K562 (cell line): ENCODE measurements at regions not wholly inside any gene's neighbourhood (a gene's known extent, or its start where the extent isn't known, plus 50 kb on each side); places are given as distances from the start of the nearest gene placed in this dataset.

Source experiments
- ATAC-seq: fragments of 200-7000 bp; cut with Tn5 transposase; 3 replicates; pipeline ENCODE4 v1.9.1; 2020; ENCODE audit warnings: moderate library complexity
- BruUV-seq: library from RNA; stranded (reverse); fragments of 400-500 nt; replicated peaks from 2 replicates; lab custom pipeline; 2021; lab: Mats Ljungman, UMichigan
- CTCF ChIA-PET: fragments of 300-600 bp; formaldehyde crosslinking; extraction: SDS; loops from one replicate; lab custom pipeline; 2021; ENCODE audit warnings: low intra/inter-chr PET ratio; lab: Yijun Ruan, JAX
- POLR2A ChIA-PET: fragments of 300-600, 350-650 bp; sonication (Branson Sonifier 250); formaldehyde crosslinking; extraction: SDS; loops from one replicate; lab custom pipeline; 2021; ENCODE audit warnings: antibody characterized with exemption, inconsistent platforms; lab: Yijun Ruan, JAX
- DNase-seq, 4 experiments: peaks; one replicate each; pipeline versions ENCODE4 v3.0.0 to v3.0.0-alpha.2; 2011 to 2018; ENCODE audit warnings: low spot score in 3 of 4, mixed read lengths in 3 of 4; ENCODE audit errors: extremely low read depth in 1 of 4
- FAIRE-seq: peaks from 2 replicates; lab custom pipeline; 2011; peaks lifted over from hg19 to GRCh38; lab: Jason Lieb, UNC
- H2AFZ ChIP-seq: 2 replicates; pipeline ENCODE4 v1.6.0; 2011; ENCODE audit warnings: low read depth, low read length, control low read depth, inconsistent platforms
- H3K27ac ChIP-seq: fragments of 200-600 bp; 3 replicates; pipeline ENCODE4 v1.8.0; 2011; ENCODE audit warnings: low read depth, mild to moderate bottlenecking, control low read depth, inconsistent platforms, low read length, moderate library complexity, mixed read lengths; ENCODE audit errors: extremely low read depth
- H3K27me3 ChIP-seq, 2 experiments: fragments of 300-600 bp in 1 of 2; 2 replicates in 1 of 2; 3 replicates in 1 of 2; pipeline versions ENCODE4 v1.6.0 to v1.8.0; 2011; ENCODE audit warnings: inconsistent platforms in 2 of 2, low read length in 2 of 2, mild to moderate bottlenecking in 1 of 2, mixed read lengths in 1 of 2, moderate library complexity in 1 of 2; ENCODE audit not compliant: control insufficient read depth in 2 of 2, insufficient read depth in 2 of 2
- H3K36me3 ChIP-seq: fragments of 300-600 bp; 3 replicates; pipeline ENCODE4 v1.8.0; 2011; ENCODE audit warnings: mild to moderate bottlenecking, low read length, inconsistent platforms; ENCODE audit not compliant: control insufficient read depth, insufficient read depth
- H3K4me1 ChIP-seq, 2 experiments: fragments of 200-600 bp in 1 of 2; replicated peaks in 1 of 2; 2 replicates in 1 of 2; 3 replicates in 1 of 2; pipeline versions ENCODE4 v1.5.1 to v1.8.0; 2011; ENCODE audit warnings: inconsistent platforms in 2 of 2, low read length in 2 of 2, mild to moderate bottlenecking in 1 of 2, mixed read lengths in 1 of 2, moderate library complexity in 1 of 2; ENCODE audit not compliant: control insufficient read depth in 2 of 2, insufficient read depth in 2 of 2
- H3K4me2 ChIP-seq: 2 replicates; pipeline ENCODE4 v1.6.1; 2011; ENCODE audit warnings: low read length, control low read depth, inconsistent platforms, mixed read lengths; ENCODE audit not compliant: insufficient read depth
- H3K4me3 ChIP-seq: fragments of 200-600 bp; sonication (generic), shearing (Covaris generic); 2 replicates; pipeline ENCODE4 v1.5.1; 2016; ENCODE audit warnings: control low read depth, inconsistent platforms
- H3K79me2 ChIP-seq: fragments of 200-600 bp; 3 replicates; pipeline ENCODE4 v1.8.0; 2011; ENCODE audit warnings: low read length, inconsistent platforms; ENCODE audit not compliant: control insufficient read depth, insufficient read depth
- H3K9ac ChIP-seq, 2 experiments: 2 replicates each; pipeline versions ENCODE4 v1.6.0 to v1.6.1; 2011; ENCODE audit warnings: low read depth in 2 of 2, low read length in 2 of 2, control low read depth in 1 of 2, inconsistent platforms in 1 of 2, mild to moderate bottlenecking in 1 of 2, mixed read lengths in 1 of 2; ENCODE audit not compliant: insufficient read depth in 1 of 2
- H3K9me1 ChIP-seq: one replicate; pipeline ENCODE4 v1.6.0; 2011; ENCODE audit warnings: inconsistent platforms, mild to moderate bottlenecking, low read length, moderate library complexity; ENCODE audit not compliant: control insufficient read depth, insufficient read depth
- H3K9me3 ChIP-seq: replicated peaks from 2 replicates; pipeline ENCODE4 v1.5.1; 2011; ENCODE audit warnings: low read depth, low read length, inconsistent platforms; ENCODE audit not compliant: control insufficient read depth, insufficient read depth
- H4K20me1 ChIP-seq: replicated peaks from 2 replicates; pipeline ENCODE4 v1.6.1; 2011; ENCODE audit warnings: low read length, inconsistent platforms, mixed read lengths; ENCODE audit not compliant: control insufficient read depth, insufficient read depth
- ETV5 ChIP-seq: sonication (generic); formaldehyde crosslinking; IDR thresholded peaks from 2 replicates; pipeline ENCODE4 v1.4.0; 2020; ENCODE audit warnings: low read depth, mild to moderate bottlenecking, missing genetic modification reagents
- FOXP1 ChIP-seq: sonication (generic); formaldehyde crosslinking; IDR thresholded peaks from 2 replicates; pipeline ENCODE4 v1.8.0; 2022; ENCODE audit warnings: mild to moderate bottlenecking, missing genetic modification reagents
- GTF2F1 ChIP-seq: IDR thresholded peaks from 2 replicates; pipeline ENCODE4 v1.6.1; 2011; ENCODE audit warnings: low read depth, low read length, improper control_type of control experiment
- IRF2 ChIP-seq: sonication (generic); formaldehyde crosslinking; IDR thresholded peaks from 2 replicates; pipeline ENCODE4 v1.8.1; 2022; ENCODE audit warnings: mild to moderate bottlenecking, missing genetic modification reagents
- SP1 ChIP-seq: sonication (generic); formaldehyde crosslinking; IDR thresholded peaks from 2 replicates; pipeline ENCODE4 v1.8.1; 2022; ENCODE audit warnings: mild to moderate bottlenecking, missing genetic modification reagents
- SREBF1 ChIP-seq: fragments of 150-350 bp; IDR thresholded peaks from 2 replicates; pipeline ENCODE4 v1.6.1; 2014; ENCODE audit warnings: antibody characterized with exemption, low read depth, low read length, borderline replicate concordance
- ZBTB1 ChIP-seq: sonication (generic); formaldehyde crosslinking; IDR thresholded peaks from 2 replicates; pipeline ENCODE4 v1.8.1; 2023; ENCODE audit warnings: missing genetic modification reagents, low read depth, mild to moderate bottlenecking, borderline replicate concordance
- ZC3H11A ChIP-seq: IDR thresholded peaks from 2 replicates; pipeline ENCODE4 v1.6.1; 2012; ENCODE audit warnings: low read depth, low read length, improper control_type of control experiment
- ZNF324 ChIP-seq: fragments of 250-450 bp; sonication (Bioruptor Pico); IDR thresholded peaks from 2 replicates; pipeline ENCODE4 v1.4.0; 2020; ENCODE audit warnings: mild to moderate bottlenecking
- ZNF589 ChIP-seq: fragments of 200-800 bp; sonication (Bioruptor generic); IDR thresholded peaks from 2 replicates; pipeline ENCODE4 v1.6.1; 2016; ENCODE audit warnings: low read depth, missing genetic modification characterization, missing compliant biosample characterization
- ZNF780A ChIP-seq: fragments of 250-450 bp; sonication (Bioruptor Pico); IDR thresholded peaks from 2 replicates; pipeline ENCODE4 v1.5.0; 2021; ENCODE audit warnings: mild to moderate bottlenecking
- WGBS: fragments of 100-300 bp; shearing (Covaris generic); methylation state at CpG from one replicate; pipeline ENCODE4 v1.1.6; 2016; ENCODE audit warnings: low coverage, mixed read lengths; ENCODE audit not compliant: insufficient coverage; ENCODE audit errors: missing lambda C conversion rate; 5-methylcytosine and 5-hydroxymethylcytosine counted together
- in situ Hi-C: fragments of 300-500 bp; cut with MboI; formaldehyde crosslinking; loops from 4 replicates; pipeline ENCODE4 v1.15.0; 2018; ENCODE audit warnings: inconsistent platforms, mixed read lengths
- intact Hi-C: fragments of 100-400 bp; cut with micrococcal nuclease; formaldehyde crosslinking; loops from 2 replicates; pipeline ENCODE4 v1.14.2; 2022
- TF ChIP-seq, protein P1 (sequence below), 3 experiments: IDR thresholded peaks in 2 of 3; conservative IDR thresholded peaks in 1 of 3; 2 replicates each; pipeline ENCODE4 v1.5.1; 2011 to 2012; ENCODE audit warnings: low read length in 3 of 3, mild to moderate bottlenecking in 3 of 3, control low read depth in 2 of 3, improper control_type of control experiment in 1 of 3, inconsistent platforms in 1 of 3, low read depth in 1 of 3, mixed read lengths in 1 of 3, moderate library complexity in 1 of 3; ENCODE audit not compliant: insufficient read depth in 2 of 3
- TF ChIP-seq, protein P2 (sequence below): fragments of 250-450 bp; sonication (Bioruptor Pico); IDR thresholded peaks from 2 replicates; pipeline ENCODE4 v1.5.0; 2022; ENCODE audit warnings: mild to moderate bottlenecking
- TF ChIP-seq, protein P3 (sequence below): fragments of 250-450 bp; sonication (Bioruptor Pico); IDR thresholded peaks from 2 replicates; pipeline ENCODE4 v1.5.0; 2021; ENCODE audit warnings: mild to moderate bottlenecking, borderline replicate concordance

DNA sequence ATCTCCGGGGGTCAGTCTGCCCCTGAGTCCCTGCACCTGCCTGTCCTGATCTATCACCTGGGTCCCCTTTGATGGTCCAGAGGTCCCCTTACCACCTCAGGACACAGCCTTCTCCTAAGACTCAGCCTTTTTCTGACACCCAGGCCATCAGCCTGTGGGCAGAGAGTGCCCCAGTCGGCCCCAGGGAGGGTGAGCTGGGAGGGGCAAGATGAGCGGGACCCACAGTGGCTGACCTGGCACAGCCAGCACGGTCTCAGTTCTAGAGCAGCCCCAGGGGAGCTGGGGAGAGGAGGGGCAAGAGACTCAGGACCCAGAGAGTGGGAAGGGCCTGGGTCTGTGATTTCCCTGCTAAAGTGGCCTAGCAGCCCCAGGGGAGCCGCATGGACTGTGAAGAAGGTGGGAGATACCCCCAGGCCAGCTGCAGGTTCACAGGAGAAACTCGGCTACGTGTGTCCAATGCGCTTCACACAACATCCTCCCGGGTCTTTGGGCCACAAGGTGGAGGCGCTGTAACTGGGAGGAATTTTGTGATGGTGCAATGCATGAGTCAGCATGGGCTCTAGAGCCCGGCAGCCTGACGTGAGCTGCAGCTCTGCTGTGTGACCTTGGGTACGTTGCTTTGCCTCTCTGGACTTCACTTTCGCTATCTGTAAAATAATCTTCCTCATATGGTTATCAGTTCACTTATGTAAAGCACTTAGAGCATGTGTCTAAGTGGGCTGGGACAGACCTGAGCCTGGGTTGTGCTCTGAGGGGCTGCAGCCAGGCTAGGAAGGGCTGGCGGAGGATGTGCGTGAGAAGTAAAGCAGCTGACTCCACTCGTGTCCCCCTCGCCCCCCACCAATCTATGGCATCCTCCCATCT, 67.2 kb upstream of the LHX1 start (continued):
- no peak for TF ChIP-seq IRF2 (CRISPR knock-in tag)

DNA sequence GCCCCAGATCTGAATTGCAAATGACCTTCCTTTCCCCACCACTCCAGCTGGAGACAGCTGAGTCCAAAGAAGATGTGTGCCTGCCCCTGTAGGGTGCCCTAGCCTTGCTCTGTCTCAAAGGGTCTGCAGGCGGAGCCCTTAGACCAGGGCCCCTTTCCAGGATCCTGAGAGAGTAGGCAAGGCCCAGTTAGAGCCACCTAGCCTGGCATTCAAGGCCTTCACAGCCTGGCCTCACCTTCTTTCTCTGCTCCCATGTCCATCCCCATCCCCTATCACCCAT, 66.6 kb upstream of the LHX1 start:
- ChIA-PET POLR2A (interaction anchor here (1.0 kb wide), 1 partner anchor 26 kb away, joined by 3 read pairs; no protein-coding TSS in a partner anchor), CTCF (no interaction called here)
- no peaks in the 10 kb centered on the region; a peak in 1 of 5 replicates for H3K4me1 ChIP-seq
- FAIRE-seq: no peak
- no peak overlapping the region for H3K4me2 ChIP-seq
- in situ Hi-C loops: no loop called here
- H3K4me3 ChIP-seq: no peak overlapping the region
- BruUV-seq: no TSS peak
- intact Hi-C loops: no loop called here
- no peak for DNase-seq
- peaks cover 8% of the 10 kb centered on the region for H3K9me1 ChIP-seq
- peaks cover 3% of the 10 kb centered on the region for H3K9me3 ChIP-seq
- 10% methylated on average over 1 of the region's 1 CpG for WGBS
- H3K79me2 ChIP-seq: no peaks in the 10 kb centered on the region
- H3K9ac ChIP-seq: no peak overlapping the region
- no peak overlapping the region for H3K27ac ChIP-seq
- H4K20me1 ChIP-seq: no peaks in the 10 kb centered on the region; the same call in 1 of the 2 replicates
- no peaks in the 10 kb centered on the region for H3K36me3 ChIP-seq
- H3K27me3 ChIP-seq: peaks cover 0 to 46% of the 10 kb centered on the region in 2 experiments; a peak in 3 of 5 replicates
- peak; percentile 58 for ATAC-seq
- no peak overlapping the region for H2AFZ ChIP-seq
- no peak for TF ChIP-seq ZC3H11A
- TF ChIP-seq SP1: no peak
- TF ChIP-seq GTF2F1: no peak
- TF ChIP-seq ZBTB1 (CRISPR knock-in tag): no peak
- TF ChIP-seq, protein P1, sequence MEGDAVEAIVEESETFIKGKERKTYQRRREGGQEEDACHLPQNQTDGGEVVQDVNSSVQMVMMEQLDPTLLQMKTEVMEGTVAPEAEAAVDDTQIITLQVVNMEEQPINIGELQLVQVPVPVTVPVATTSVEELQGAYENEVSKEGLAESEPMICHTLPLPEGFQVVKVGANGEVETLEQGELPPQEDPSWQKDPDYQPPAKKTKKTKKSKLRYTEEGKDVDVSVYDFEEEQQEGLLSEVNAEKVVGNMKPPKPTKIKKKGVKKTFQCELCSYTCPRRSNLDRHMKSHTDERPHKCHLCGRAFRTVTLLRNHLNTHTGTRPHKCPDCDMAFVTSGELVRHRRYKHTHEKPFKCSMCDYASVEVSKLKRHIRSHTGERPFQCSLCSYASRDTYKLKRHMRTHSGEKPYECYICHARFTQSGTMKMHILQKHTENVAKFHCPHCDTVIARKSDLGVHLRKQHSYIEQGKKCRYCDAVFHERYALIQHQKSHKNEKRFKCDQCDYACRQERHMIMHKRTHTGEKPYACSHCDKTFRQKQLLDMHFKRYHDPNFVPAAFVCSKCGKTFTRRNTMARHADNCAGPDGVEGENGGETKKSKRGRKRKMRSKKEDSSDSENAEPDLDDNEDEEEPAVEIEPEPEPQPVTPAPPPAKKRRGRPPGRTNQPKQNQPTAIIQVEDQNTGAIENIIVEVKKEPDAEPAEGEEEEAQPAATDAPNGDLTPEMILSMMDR (IDR thresholded peaks at IDR 0.05 in 2 of 3, conservative IDR thresholded peaks at IDR 0.05 in 1 of 3; ENCODE audit: insufficient read depth in 2 of 3, low read depth in 1 of 3, low read length in 3 of 3): peak in 2 of 3 experiments; percentile 18 to 44; a peak in 3 of 6 replicates
- TF ChIP-seq, protein P2, sequence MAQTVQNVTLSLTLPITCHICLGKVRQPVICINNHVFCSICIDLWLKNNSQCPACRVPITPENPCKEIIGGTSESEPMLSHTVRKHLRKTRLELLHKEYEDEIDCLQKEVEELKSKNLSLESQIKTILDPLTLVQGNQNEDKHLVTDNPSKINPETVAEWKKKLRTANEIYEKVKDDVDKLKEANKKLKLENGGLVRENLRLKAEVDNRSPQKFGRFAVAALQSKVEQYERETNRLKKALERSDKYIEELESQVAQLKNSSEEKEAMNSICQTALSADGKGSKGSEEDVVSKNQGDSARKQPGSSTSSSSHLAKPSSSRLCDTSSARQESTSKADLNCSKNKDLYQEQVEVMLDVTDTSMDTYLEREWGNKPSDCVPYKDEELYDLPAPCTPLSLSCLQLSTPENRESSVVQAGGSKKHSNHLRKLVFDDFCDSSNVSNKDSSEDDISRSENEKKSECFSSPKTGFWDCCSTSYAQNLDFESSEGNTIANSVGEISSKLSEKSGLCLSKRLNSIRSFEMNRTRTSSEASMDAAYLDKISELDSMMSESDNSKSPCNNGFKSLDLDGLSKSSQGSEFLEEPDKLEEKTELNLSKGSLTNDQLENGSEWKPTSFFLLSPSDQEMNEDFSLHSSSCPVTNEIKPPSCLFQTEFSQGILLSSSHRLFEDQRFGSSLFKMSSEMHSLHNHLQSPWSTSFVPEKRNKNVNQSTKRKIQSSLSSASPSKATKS (CRISPR knock-in tag): no peak
- no peak for TF ChIP-seq FOXP1 (CRISPR knock-in tag)
- TF ChIP-seq ETV5 (CRISPR knock-in tag): no peak
- TF ChIP-seq ZNF780A: no peak
- TF ChIP-seq, protein P3, sequence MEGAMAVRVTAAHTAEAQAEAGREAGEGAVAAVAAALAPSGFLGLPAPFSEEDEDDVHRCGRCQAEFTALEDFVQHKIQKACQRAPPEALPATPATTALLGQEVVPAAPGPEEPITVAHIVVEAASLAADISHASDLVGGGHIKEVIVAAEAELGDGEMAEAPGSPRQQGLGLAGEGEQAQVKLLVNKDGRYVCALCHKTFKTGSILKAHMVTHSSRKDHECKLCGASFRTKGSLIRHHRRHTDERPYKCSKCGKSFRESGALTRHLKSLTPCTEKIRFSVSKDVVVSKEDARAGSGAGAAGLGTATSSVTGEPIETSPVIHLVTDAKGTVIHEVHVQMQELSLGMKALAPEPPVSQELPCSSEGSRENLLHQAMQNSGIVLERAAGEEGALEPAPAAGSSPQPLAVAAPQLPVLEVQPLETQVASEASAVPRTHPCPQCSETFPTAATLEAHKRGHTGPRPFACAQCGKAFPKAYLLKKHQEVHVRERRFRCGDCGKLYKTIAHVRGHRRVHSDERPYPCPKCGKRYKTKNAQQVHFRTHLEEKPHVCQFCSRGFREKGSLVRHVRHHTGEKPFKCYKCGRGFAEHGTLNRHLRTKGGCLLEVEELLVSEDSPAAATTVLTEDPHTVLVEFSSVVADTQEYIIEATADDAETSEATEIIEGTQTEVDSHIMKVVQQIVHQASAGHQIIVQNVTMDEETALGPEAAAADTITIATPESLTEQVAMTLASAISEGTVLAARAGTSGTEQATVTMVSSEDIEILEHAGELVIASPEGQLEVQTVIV (CRISPR knock-in tag): no peak
- TF ChIP-seq ZNF324: no peak
- TF ChIP-seq SREBF1: no peak
- no peak for TF ChIP-seq ZNF589 (CRISPR knock-in tag)
